ENCODE measurements at regions not wholly inside any gene's neighbourhood (a gene's known extent, or its start where the extent isn't known, plus 50 kb on each side); places are given as distances from the start of the nearest gene placed in this dataset.

DNA sequence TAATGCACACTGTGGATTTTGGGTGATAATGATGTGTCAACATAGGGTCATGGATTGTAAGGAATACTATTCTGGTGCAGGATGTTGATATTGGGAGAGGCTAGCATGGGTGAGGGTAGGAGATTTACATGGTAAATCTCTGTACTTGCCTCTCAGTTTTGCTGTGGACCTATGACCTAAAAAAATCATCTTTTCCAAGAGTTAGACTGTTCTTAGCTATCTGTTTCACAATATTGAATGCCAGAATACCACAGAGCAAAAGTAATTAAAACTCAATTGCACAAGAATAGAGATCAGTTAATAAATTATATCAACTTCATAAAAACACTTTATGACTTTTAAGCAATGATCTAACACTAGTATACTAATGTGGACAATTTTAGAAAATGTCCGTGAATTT is 651.6 kb downstream of the HTR1A start:
- DNase-seq = no peak

- DNase-seq = no peak
Observed at GRCh38 chr5:63306909-63307308, 655.3 kb downstream of the HTR1A start.

- no peak for DNase-seq
Observed at GRCh38 chr5:63293317-63293716, 668.9 kb downstream of the HTR1A start.

GRCh38 chr5:63286724-63287123 is 675.5 kb downstream of the HTR1A start:
- DNase-seq = no peak

- no peak for DNase-seq
Observed at GRCh38 chr5:63263411-63263810, 684.8 kb downstream of the LRRC70 start.

- DNase-seq = no peak
Observed at GRCh38 chr5:63262185-63262981, 683.8 kb downstream of the LRRC70 start.

DNA sequence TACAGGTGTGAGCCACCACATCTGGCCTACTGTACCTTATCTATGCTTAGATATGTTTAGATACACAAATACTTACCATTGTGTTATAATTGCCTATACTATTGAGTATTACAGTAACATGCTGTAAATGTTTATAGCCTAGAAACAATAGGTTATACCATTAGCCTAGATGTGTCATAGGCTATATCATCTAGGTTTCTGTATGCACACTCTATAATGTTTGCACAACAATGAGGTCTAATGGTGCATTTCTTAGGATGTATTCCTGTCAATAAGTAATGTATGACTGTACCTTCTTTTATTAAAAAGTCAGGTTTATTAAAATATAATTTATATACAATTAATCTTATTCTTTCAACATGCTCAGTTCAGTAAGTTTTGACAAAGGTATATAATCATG is 683.1 kb downstream of the LRRC70 start:
- DNase-seq = no peak

GRCh38 chr5:63255594-63255993 is 677.0 kb downstream of the LRRC70 start:
- no peak for DNase-seq

DNA sequence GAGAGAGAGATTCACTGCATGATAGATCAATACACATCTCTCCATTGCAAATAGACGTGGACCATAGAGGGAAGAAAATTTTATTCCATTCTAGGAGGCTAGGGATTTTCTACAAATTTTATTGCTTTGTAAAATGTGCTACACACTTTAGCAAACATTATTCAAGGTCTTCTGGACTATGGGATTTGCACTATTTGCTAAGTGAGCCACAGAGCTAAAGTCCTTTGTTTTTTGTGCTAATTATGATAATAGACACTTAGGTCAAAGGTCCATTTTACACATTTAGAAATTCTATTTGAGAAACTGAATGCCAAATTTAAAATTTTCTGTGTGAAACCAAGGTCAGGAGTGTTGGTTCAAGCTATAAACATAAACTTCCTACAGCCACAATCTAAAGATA is 672.3 kb downstream of the LRRC70 start:
- DNase-seq = no peak

DNA sequence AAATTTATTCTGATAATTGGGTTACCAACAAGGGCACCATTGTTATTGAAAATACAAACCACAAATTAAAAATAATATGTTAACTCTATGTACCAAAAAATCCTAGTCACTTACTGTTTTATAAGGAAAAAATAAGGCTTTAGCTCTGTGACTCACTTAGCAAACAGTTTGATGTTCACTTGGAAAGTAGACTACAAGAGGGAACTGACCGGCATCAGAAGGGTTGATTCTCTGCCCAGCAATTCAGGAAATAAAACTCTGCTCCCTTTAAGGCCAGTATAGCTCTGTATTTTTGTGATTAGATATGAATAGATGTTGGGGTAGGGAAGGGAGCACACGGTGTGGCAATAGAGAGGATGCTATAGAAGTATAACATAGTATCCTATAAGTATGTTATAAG is 671.3 kb downstream of the LRRC70 start:
- DNase-seq = no peak

- no peak for DNase-seq
Observed at GRCh38 chr5:63247651-63248050, 669.0 kb downstream of the LRRC70 start.

- no peak for DNase-seq
Observed at GRCh38 chr5:63245271-63245670, 666.7 kb downstream of the LRRC70 start.

GRCh38 chr5:63240063-63240755 is 661.6 kb downstream of the LRRC70 start:
- no peak for DNase-seq

GRCh38 chr5:63233911-63234310 is 655.3 kb downstream of the LRRC70 start:
- DNase-seq = no peak

GRCh38 chr5:63233361-63233760 is 654.7 kb downstream of the LRRC70 start:
- no peak for DNase-seq

- no peak for DNase-seq
Observed at GRCh38 chr5:63230754-63231153, 652.1 kb downstream of the LRRC70 start.

GRCh38 chr5:63228154-63228553 is 649.5 kb downstream of the LRRC70 start:
- no peak for DNase-seq

- no peak for DNase-seq
Observed at GRCh38 chr5:63220244-63220643, 641.6 kb downstream of the LRRC70 start.

DNA sequence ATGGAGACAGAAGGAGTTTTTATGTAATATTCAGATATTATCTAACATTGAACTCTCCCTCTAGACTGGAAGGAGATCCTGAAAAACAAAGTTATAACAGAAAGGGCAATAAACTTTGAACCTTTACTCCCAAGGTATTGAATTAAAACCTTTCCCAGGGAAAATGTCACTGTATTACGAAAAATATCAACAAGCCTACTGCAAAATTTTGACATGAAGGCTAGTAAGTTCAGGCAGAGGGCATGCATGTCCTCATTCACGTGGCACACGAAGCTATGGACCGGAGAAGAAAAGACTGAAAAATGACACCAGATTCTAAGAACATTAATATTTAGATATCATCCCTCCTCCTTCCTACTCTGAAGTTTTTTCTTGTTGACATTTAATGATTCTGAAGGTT is 638.8 kb downstream of the LRRC70 start:
- DNase-seq = no peak

GRCh38 chr5:63213256-63213655 is 634.6 kb downstream of the LRRC70 start:
- no peak for DNase-seq

GRCh38 chr5:63211448-63212132 is 633.0 kb downstream of the LRRC70 start:
- DNase-seq = no peak

DNA sequence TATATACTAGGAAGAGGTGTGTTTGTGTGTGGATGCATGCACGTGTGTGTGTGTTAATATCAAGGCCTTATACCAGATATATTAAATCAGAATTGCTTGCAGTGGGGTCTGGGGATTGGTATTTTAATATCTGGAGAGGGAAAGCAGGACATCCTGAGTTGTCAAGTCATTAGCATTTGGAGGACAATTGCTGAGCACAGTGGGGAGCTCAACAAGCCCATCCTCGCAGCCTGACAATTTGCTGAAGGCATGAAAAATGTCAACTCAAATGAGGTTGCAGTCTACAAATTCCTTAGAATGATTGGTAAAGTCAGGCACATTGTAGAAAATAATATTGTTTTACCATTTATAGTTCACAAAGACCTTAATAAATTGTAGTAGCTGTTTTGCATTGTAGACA is 627.4 kb downstream of the LRRC70 start:
- no peak for DNase-seq

DNA sequence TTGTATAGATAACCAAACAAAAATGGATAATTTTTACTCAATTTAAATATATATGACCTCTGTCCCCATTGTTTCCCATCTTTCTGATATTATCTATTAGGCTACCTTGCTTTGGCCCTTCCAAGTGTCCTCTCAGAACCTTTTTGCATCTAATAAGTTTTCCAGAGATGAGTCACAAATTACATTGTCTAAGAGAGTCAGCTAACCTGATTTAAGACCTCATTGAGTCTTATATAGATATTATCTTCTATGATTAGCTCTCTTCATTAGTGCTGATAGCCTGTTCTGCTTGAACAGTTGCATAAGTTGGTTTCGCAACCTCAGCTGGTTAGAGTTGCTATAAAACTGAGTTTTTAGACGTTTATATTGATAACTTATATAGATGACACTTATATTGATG is 623.1 kb downstream of the LRRC70 start:
- no peak for DNase-seq

GRCh38 chr5:63194126-63194525 is 615.5 kb downstream of the LRRC70 start:
- DNase-seq = no peak

Data from CD4-positive, alpha-beta T cell treated with Interleukin-17A for 1 hour (primary cell).